Esophagus muscularis mucosa (tissue), 4 donors: ENCODE measurements at regions not wholly inside any gene's neighbourhood (a gene's known extent, or its start where the extent isn't known, plus 50 kb on each side); places are given as distances from the start of the nearest gene placed in this dataset.

Experiments
- DNase-seq: peaks from one replicate; pipeline ENCODE4 v3.0.0-alpha.2; 2017; ENCODE audit errors: extremely low spot score
- H3K27ac ChIP-seq, 4 donors: fragments of 200-600 bp; sonication (generic); replicated peaks in 1 of 4; 1 replicate in 3 of 4; 2 replicates in 1 of 4; pipeline ENCODE4 v1.5.1; 2016 to 2019; ENCODE audit warnings: mild to moderate bottlenecking in 1 of 4
- H3K27me3 ChIP-seq, 4 donors: fragments of 200-600 bp; sonication (generic); one replicate each; pipeline versions ENCODE4 v1.5.1 to v1.6.0; 2016 to 2019
- H3K36me3 ChIP-seq, 4 donors: fragments of 200-600 bp; sonication (generic); one replicate each; pipeline ENCODE4 v1.5.1; 2016 to 2019
- H3K4me1 ChIP-seq, 4 donors: fragments of 200-600 bp; sonication (generic); one replicate each; pipeline ENCODE4 v1.5.1; 2016 to 2019
- H3K4me3 ChIP-seq, 4 donors: fragments of 200-600 bp; sonication (generic); 1 replicate in 2 of 4; 2 replicates in 2 of 4; pipeline ENCODE4 v1.5.1; 2016 to 2019; ENCODE audit warnings: mild to moderate bottlenecking in 4 of 4, moderate library complexity in 1 of 4
- H3K9me3 ChIP-seq, 4 donors: fragments of 200-600 bp; sonication (generic); 1 replicate in 3 of 4; 2 replicates in 1 of 4; pipeline ENCODE4 v1.5.1; 2016 to 2019
- CTCF ChIP-seq, 3 experiments: fragments of 200-600 bp in 2 of 3; fragments of 450-650 bp in 1 of 3; sonication (generic) in 2 of 3; IDR thresholded peaks; one replicate each; pipeline ENCODE4 v1.5.1; 2017 to 2019; ENCODE audit warnings: antibody characterized with exemption in 3 of 3, mild to moderate bottlenecking in 2 of 3, moderate library complexity in 1 of 3
- EP300 ChIP-seq: sonication (generic); formaldehyde crosslinking; IDR thresholded peaks from one replicate; pipeline ENCODE4 v1.6.1; 2017; ENCODE audit warnings: antibody characterized with exemption
- POLR2A ChIP-seq: fragments of 450-650 bp; IDR thresholded peaks from one replicate; pipeline ENCODE4 v1.6.1; 2017; ENCODE audit warnings: antibody characterized with exemption, moderate library complexity, mild to moderate bottlenecking, low read depth
- POLR2AphosphoS5 ChIP-seq, 2 donors: sonication (generic); formaldehyde crosslinking; IDR thresholded peaks; one replicate each; pipeline ENCODE4 v1.6.1; 2017; ENCODE audit warnings: antibody characterized with exemption in 2 of 2
- WGBS: methylation state at CpG from one replicate; pipeline ENCODE4 v1.1.5; 2018; 5-methylcytosine and 5-hydroxymethylcytosine counted together
- intact Hi-C: fragments of 100-400 bp; cut with DNase I; formaldehyde crosslinking; loops from one replicate; pipeline ENCODE4 v1.15.1; 2023

- Histone ChIP-seq H3K4me1 (no peaks in the 10 kb centered on the region), H3K27ac (no peak overlapping the region), H3K27me3 (no peaks in the 10 kb centered on the region), H3K36me3 (no peaks in the 10 kb centered on the region), H3K4me3 (no peak overlapping the region), H3K9me3 (peaks cover 0 to 11% (median 3%) of the 10 kb centered on the region in 4 donors)
- intact Hi-C loops, result no loop called here
- TF ChIP-seq POLR2AphosphoS5 (IDR thresholded peaks at IDR 0.05), result no peak
- TF ChIP-seq EP300, result no peak
- TF ChIP-seq POLR2A, result no peak
- no peak for TF ChIP-seq CTCF (IDR thresholded peaks at IDR 0.05)
- 94% methylated on average over 2 of the region's 2 CpGs for WGBS
- no peak for DNase-seq
Observed at GRCh38 chr1:65584399-65584798, 163.9 kb downstream of the LEPR start.

- WGBS, result 100% methylated on average over 2 of the region's 2 CpGs
- Histone ChIP-seq H3K4me3 (no peak overlapping the region), H3K27ac (no peak overlapping the region), H3K36me3 (no peaks in the 10 kb centered on the region), H3K4me1 (no peaks in the 10 kb centered on the region), H3K9me3 (no peaks in the 10 kb centered on the region), H3K27me3 (no peaks in the 10 kb centered on the region)
- intact Hi-C loops, result no loop called here
- DNase-seq, result no peak
- TF ChIP-seq EP300, result no peak
- no peak for TF ChIP-seq POLR2A
- no peak for TF ChIP-seq CTCF (IDR thresholded peaks at IDR 0.05)
- no peak for TF ChIP-seq POLR2AphosphoS5 (IDR thresholded peaks at IDR 0.05)
Observed at GRCh38 chr1:65590279-65590678, 169.8 kb downstream of the LEPR start.

- no peaks in the 10 kb centered on the region for H3K27me3 ChIP-seq
- 90% methylated on average over 2 of the region's 2 CpGs for WGBS
- no peak overlapping the region for H3K4me3 ChIP-seq
- H3K27ac ChIP-seq, result no peak overlapping the region
- intact Hi-C loops, result no loop called here
- H3K4me1 ChIP-seq, result no peaks in the 10 kb centered on the region
- no peak for DNase-seq
- H3K9me3 ChIP-seq, result no peaks in the 10 kb centered on the region
- TF ChIP-seq POLR2A (no peak), CTCF (IDR thresholded peaks at IDR 0.05) (no peak), POLR2AphosphoS5 (IDR thresholded peaks at IDR 0.05) (no peak)
- H3K36me3 ChIP-seq, result peaks cover 0 to 8% (median 0%) of the 10 kb centered on the region in 4 donors
Observed at GRCh38 chr1:65593516-65593915, 173.0 kb downstream of the LEPR start.

- H3K4me1 ChIP-seq, result no peaks in the 10 kb centered on the region
- 94% methylated on average over 2 of the region's 2 CpGs for WGBS
- intact Hi-C loops, result no loop called here
- peaks cover 0 to 8% (median 0%) of the 10 kb centered on the region in 4 donors for H3K36me3 ChIP-seq
- H3K27me3 ChIP-seq, result no peaks in the 10 kb centered on the region
- no peak overlapping the region for H3K27ac ChIP-seq
- no peaks in the 10 kb centered on the region for H3K9me3 ChIP-seq
- TF ChIP-seq POLR2AphosphoS5 (IDR thresholded peaks at IDR 0.05), result no peak
- no peak for TF ChIP-seq EP300
- no peak for TF ChIP-seq POLR2A
- no peak for TF ChIP-seq CTCF (IDR thresholded peaks at IDR 0.05)
- no peak overlapping the region for H3K4me3 ChIP-seq
- DNase-seq, result no peak
Observed at GRCh38 chr1:65595724-65596123, 175.3 kb downstream of the LEPR start.

- DNase-seq, result no peak
- Histone ChIP-seq H3K4me3 (no peak overlapping the region), H3K36me3 (peaks cover 0 to 8% (median 0%) of the 10 kb centered on the region in 4 donors), H3K9me3 (no peaks in the 10 kb centered on the region), H3K27me3 (no peaks in the 10 kb centered on the region), H3K4me1 (no peaks in the 10 kb centered on the region), H3K27ac (no peak overlapping the region)
- intact Hi-C loops, result no loop called here
- WGBS, result 91% methylated on average over 2 of the region's 2 CpGs
- no peak for TF ChIP-seq POLR2AphosphoS5 (IDR thresholded peaks at IDR 0.05)
- no peak for TF ChIP-seq EP300
- no peak for TF ChIP-seq CTCF (IDR thresholded peaks at IDR 0.05)
- TF ChIP-seq POLR2A, result no peak
Observed at GRCh38 chr1:65596768-65597167, 176.3 kb downstream of the LEPR start.
